OCI-LY7 (cell line): ENCODE measurements at regions not wholly inside any gene's neighbourhood (a gene's known extent, or its start where the extent isn't known, plus 50 kb on each side); places are given as distances from the start of the nearest gene placed in this dataset.

Experiments used
- CTCF ChIP-seq: fragments of 200-600 bp; sonication (generic); conservative IDR thresholded peaks from 2 replicates; pipeline ENCODE4 v1.5.1; 2014; ENCODE audit warnings: mild to moderate bottlenecking, antibody characterized with exemption, low read length, moderate library complexity, mixed read lengths
- EZH2phosphoT487 ChIP-seq: fragments of 200-600 bp; sonication (generic); IDR thresholded peaks from 2 replicates; pipeline ENCODE4 v1.6.1; 2018; ENCODE audit warnings: low read depth, borderline replicate concordance, mild to moderate bottlenecking, mixed run types, antibody characterized with exemption, low read length, moderate library complexity, mixed read lengths

DNA sequence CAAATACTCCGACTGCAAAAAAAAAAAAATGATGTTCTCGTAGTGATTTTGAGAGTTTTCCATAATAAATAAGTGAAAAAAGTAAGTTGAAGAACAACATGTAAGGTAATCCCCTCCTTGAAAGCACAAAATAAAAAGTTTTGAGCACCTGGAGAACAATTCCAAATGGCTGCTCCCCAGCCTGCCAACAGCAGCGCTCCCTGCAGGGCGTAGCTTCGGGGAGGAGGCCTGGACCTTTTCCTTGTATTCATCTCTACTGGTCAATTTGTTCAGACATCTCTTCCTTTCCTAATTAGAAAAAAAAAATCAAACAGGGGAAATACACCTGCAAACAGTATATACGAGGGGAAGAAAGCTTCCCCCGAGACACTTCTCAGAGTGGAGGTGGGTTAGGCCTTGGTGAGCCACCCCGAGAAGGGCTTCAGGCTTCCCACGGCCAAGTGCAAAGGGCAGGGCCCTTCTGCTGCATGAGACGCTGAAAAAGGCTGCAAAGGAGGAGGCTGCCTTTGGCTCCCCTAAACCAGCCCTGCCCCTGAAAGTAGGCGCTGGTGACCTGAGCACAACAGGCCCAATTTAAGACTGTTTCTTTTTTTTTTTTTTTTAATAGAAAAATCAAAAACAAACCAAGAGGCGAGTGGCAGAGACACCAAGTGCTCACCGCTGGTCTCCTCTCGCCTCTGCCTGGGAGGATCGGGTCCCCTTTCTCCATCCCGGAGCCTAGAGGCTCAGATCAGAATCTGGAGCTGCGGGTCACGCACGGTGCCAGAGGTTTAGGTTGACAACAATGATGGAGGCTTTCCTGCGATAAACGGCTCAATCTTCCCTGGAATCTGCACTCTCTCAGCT, 193.1 kb upstream of the FOXF1 start:
- TF ChIP-seq CTCF (no peak), EZH2phosphoT487 (no peak)
